ENCODE measurements at regions not wholly inside any gene's neighbourhood (a gene's known extent, or its start where the extent isn't known, plus 50 kb on each side); places are given as distances from the start of the nearest gene placed in this dataset.

DNA sequence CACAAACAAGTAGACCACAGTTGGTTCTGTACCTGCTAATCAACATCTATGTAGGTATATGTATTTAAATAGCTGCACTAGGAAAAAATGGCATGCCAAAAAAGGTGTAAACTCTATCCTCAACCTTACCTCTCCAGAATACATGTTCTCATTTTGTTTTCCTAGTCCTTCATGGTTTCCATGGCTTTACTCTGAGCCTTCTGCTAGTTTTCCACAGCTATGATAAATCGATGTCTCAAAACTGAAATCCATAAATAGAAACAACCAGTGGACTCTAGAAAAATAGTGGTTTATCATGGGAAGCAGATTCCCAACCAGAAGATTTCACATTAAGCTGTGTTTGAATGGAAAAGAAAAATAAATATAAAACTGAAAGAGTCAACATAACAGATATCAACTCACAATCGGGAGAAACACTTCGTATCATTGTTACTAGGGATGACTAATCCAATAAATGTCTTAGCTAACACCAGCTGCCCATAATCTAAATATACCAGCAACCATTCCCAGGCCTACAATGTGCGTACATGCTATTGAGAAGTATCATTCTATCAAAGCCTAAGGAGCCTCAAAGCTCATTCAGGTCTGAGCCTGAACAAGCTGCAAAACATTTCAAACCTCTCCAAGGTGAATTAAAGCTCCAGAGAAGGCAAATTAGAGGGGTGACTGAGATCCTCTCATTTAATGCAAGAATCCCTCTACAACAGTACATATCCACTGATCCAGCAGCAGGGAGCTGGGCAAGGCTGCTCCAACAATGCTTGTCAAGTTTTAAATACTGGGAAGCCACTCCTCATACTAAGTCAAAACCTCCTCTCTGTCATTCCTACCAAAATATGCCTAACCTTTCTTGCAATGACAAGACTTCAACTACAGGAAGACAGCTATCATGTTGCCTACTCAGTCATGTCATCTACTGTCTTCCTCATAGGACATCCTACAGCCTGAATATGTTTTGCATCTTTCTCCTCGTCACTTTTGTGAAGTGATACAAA is 90.2 kb downstream of the KCTD12 start:
- DNase-seq (ENCODE audit: low spot score) = no peak

DNA sequence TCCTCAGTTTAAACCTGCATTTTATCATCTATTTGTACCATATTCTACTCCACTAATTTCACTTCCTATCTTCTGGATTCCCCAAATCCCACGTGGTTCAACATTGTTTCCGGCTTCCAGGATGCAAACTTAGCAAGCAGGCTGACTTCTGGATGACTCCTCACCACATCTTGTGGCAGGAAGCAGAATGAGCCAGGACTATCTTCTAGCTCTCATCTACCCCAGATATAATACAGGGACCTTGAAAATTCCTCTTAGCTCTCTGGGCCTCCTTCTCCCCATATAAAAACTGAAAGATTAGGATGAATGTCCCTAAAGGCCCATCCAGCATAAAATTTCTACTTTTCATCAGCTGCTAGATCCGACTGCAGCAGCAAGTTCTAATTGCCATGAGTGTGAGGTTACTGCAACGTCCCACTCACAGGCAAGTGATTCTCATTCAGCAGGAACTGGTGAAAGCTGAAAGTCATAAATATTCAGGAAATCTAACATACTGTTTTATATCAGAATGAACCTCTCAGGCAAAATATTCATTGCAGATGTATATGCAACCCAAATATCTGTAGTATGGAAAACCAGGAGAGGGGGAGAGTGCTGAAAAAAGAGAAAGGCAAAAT is 93.4 kb downstream of the KCTD12 start:
- no peak for DNase-seq (ENCODE audit: low spot score)

DNA sequence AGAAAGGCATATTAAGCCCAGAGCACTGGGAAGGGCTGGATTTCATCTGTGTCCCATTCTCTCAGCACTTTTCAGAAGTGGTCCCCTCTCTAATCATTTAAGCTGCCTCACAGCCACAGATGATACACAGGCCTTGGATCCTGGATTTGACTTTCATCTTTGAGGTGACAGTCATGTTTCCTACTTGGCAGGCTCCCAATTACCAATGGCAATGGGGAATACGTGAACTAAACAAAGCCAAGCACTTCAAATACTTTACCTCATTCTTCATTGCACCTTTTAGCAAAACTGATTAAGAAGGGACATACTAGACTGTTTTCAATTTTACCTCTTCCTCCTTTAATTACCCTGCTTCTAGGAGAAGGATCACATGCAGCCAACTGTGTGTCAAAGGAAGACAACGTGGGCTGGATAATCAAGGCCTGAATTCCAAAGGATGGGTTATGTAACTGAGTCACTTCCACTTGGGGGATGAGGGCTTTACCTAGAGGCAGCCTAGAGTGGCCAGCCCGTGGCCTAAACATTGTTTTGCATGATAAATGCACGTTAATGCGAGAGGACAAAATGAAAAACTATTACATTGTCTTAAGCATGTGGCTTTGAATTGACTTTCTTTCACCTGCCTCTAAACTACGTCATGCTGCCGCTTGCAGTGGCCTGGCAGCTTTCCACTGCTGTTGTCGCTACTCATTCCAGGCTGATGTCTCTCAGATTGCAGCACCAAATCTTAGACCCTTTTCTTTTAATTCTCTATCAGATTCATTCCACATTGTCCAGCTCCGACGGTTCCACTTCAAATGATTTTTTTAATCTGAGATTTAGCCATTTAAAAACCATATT is 95.0 kb downstream of the KCTD12 start:
- DNase-seq (ENCODE audit: low spot score) = no peak

DNA sequence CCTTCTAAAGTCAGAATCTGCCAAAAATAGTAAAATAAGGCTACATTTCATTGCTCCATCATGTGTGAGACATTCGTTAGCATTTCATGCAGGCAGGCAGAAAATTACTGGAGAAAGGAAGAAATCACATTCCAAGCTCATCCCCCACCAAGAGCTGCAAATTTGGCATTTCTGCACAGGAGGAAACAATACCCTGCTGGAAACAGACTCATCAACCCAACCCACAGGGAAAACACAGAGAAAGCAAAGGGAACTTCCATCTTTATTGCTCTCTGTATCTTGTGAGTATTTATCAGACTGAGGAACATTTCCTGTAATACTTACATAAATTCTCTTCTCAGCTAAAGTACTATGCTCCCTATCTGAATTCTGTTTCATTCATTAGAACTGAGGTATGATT is 95.7 kb downstream of the KCTD12 start:
- no peak for DNase-seq (ENCODE audit: low spot score)

DNA sequence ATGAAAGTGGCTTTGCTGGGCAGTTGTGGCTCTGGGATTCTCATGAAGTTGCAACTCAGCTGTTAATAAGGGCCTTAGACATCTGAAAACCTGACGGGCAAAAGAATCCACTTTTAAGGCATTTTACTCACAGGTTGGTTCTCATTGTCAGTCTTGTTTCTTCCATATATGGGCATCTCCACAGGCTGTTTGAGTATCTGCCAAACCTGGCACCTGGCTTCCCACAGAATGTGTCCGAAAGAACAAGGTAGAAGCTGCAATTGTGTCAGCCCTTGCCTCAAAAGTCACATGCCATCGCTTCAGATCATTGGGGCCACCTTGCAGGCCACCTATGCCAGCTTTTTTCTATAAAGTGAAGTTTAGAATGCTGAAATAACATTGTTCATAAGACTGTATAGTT is 102.4 kb downstream of the KCTD12 start:
- no peak for DNase-seq (ENCODE audit: low spot score)

DNA sequence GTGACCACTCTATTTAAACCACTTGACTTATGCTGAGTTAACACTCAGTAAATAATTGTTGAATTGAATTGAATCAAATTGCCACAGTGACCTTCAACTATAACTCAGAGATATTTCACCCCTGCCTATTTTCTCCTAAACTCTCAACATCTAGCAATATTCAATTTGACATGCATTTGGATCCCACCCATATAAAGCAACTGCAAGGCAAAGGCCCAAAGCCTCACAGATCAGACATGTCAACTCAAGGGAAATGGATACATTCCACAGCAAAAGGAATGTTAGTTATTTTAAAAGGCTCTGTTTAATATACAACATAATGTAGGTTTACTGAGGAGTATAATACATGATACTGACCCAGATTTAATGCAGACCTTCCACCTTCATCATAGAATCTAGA is 107.4 kb downstream of the KCTD12 start:
- DNase-seq (ENCODE audit: low spot score) = no peak

DNA sequence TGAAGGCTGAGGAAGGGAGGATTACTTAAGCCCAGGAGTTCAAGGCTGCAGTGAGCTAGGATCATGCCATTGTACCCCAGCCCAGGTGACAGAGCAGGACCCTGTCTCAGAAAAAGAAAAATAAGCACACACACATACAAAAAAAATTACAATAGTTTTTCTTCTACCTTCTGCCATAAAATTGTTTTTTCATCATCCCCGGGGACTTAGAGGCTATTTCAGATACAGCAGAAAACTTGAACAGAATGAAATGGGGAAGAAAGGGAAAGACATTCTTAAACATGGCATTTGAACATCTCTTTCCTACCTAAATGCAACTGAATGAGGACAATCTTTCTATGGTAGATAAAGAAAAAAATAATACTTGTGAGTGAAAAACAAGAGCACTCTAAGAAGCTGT is 109.1 kb downstream of the KCTD12 start:
- no peak for DNase-seq (ENCODE audit: low spot score)

DNA sequence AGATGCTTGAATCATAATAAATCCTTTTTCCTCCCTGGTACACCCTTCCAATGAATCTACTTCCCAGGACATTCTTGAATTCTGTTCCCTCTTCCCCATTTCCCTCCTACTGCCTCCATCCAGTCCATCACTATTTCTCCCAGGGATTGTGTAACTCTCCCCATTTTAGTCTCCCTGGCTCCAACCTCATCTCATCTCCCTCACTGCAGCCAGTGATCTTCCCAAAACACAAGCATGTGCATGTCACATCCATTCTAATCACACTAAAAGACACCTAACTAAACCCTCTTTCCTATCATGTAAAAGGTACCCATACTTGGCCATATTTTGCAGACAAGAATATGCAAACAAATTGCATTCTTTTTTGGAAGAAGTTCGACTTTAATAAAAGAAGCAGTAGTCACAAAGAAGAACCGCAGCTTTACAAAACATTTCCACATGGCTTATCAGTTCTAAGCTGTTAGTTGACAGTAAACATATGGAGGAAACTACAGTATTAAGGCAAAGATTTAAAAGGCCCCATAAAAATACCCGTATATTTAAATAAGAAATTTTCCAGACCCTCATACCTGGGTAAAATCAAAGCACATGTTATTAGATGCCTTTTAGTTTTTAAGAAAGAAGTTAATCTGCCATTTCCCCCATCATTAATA is 111.0 kb downstream of the KCTD12 start:
- no peak for DNase-seq (ENCODE audit: low spot score)

DNA sequence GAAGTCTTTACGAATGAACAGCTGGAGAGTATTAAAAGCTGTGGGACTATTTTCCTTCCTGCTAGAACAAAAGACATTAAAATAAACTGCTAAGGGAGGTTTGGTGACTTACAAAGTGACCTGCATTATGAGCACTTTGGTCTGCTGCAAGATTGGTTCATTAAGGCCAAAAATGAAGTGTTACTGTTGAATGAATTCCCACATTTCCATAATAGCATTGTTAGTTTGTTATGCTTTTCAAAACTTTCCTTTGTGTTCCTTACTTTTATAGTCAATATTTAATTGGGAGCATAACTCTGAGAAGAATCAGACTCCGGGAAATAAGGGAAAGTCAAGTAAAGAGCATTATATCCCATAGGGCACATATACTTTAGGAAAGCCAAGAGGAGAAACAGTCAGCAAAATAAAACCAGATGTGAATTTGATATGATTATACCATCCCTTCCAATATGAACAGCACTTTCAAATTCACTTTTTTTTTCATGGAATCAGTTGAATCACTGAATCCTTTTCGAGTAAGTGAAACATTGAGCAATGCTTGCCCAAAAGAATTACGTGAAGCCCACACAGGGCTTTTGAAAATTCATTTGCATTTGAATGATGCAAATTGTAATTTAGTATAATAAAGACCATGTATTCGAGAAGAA is 112.6 kb downstream of the KCTD12 start:
- no peak for DNase-seq (ENCODE audit: low spot score)

DNA sequence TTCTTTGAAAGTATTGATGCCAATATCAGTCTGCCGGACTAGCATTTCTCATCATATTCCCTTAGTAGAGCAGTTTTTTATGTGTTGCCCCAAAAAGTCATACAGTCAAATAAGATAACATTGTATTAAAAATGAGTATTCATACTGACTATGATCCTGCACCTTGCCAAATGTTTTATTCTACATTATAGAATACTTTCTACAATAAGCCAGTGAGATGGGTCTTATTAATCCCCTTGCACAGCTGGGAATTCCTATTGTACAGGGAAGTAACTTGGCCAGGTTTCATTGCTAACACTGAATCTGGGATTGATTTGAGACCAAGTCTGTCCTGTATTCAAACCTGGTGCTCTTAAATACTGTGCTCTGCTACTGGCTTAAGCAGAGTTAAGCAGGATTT is 114.0 kb downstream of the KCTD12 start:
- no peak for DNase-seq (ENCODE audit: low spot score)

DNA sequence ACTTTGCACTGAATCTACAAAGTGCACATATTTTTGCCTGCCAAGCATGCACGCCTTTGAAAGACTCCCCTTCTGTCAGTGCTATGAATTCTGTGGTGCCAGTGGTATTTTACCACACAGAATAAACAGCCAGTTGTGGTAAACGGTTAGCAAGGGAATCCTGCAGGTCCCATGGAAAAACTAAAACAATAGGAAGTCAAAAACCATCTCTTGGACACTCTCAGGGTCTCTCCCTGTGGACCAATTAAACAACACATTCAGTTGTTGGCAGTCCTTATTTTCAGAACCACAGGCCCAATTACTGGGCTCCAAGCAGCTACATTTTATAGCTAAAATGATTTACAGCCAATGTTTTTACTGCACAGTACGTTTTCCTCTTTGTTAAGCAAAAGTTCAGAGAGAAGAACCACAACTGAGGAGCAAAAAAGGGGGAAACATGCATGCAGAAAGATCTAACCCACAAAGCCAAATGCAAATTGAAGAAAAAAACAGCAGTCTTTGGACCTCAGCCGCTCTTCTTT is 116.9 kb downstream of the KCTD12 start:
- DNase-seq (ENCODE audit: low spot score) = no peak

DNA sequence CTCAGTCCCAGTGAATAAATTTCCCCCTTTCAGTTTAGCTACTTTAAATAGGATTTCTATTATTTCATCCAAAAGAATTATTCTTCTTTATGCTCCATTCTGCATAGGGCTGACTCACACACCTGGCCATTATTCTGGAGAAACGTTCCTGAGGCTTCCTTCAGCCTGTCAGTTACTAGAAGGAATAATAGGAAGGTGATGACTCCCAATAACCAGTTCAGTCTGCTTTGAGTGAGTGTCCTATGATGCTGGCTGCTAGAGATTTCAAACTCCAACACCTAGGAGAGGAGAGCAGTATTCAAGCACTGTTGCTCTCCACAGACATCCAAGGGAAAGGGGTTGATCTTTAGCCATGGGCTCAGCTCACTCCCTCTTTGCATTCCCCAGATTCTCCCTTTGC is 117.8 kb downstream of the KCTD12 start:
- DNase-seq (ENCODE audit: low spot score) = no peak

DNA sequence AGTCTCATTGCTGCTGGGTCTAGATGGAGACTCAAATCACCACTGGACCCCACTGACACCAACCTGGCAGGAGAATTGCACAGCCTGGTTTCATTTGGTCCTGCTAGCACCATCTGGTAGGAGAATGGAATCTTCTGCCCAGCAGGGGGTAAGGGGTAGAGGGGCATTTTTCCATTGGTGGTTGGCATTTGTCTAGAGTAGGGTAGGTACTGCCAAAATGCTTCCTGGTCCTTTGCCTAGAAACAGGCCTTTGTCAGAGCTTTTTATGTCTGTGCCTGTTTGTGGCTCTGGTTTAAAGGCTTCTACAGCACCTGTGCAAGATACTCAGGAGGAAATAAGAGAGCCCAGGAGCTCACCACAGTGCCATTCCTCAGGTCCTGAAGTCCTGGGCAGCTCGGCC is 121.3 kb downstream of the KCTD12 start:
- no peak for DNase-seq (ENCODE audit: low spot score)

DNA sequence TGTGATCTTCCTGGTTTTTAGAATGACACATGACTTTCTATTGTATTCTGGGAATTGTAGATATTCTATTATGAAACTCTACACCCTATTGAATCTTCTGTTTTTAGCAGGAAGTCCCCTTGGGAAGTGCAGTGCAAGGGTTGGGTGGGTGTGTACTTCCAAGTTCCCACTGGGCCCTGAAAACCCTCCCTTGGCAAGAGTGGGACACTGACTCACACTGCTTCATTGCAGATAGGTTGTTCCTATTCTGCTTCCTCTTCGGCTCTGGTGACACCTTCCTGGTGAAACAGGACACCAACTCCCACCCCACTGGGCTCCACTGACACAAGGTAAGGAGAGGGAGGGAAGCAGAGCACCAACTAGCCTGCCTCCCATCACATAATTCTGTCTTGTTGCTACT is 121.8 kb downstream of the KCTD12 start:
- DNase-seq (ENCODE audit: low spot score) = no peak

DNA sequence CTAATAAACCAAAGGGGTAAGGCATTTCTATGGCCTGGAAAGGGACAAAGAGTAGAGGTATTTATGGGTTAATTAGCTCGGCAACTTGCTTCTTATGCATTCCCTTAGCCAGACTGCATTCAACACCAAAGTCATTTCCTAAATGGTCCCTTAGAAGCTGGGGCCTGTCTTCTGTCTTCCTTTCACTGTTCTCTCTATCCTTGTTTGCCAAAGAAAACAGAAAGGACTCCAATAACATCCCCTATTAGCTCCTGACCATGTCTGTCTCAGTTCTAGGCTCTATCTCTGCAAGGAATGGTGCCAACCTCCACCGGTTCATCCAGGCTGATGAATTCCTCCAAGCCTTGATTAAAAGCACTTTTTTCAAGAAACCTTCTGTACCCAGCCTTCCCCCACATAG is 123.5 kb downstream of the KCTD12 start:
- no peak for DNase-seq (ENCODE audit: low spot score)

DNA sequence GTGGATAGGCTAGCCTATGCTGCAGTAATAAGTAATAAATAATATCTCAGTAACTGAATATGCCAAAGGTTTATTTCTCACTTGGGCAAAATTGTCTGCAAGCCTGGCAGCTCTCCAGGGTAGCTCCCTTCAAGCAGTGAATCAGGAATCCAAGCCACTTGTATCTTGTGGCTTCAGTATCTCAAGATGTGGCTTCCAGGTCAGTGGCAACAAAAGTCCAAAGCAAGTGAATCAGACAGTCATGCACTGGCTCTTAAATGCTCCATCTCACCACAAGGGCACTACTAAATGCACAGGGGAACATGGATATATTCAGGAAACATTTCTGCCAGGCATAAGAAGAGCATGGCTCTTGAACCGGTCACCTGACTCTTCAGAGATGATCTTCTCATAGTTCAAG is 126.3 kb downstream of the KCTD12 start:
- no peak for DNase-seq (ENCODE audit: low spot score)

DNA sequence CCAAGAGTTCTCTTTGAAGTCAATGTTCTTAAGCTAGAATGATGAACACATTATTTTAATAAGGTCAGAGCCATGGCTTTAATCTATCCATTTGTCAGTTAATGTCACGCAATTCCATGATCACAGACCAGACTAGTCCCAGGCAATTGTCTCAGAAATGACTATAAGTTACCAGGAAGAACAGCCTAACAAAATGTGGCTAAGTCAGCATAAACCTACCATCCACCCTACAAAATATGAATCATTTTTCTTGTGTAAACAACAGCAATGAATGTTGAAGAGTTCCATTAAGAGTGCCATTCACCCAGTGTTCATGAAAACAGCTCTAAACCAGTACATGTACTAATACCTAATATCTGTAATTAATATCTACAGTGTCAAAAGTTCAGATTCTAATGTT is 127.5 kb downstream of the KCTD12 start:
- DNase-seq (ENCODE audit: low spot score) = no peak

DNA sequence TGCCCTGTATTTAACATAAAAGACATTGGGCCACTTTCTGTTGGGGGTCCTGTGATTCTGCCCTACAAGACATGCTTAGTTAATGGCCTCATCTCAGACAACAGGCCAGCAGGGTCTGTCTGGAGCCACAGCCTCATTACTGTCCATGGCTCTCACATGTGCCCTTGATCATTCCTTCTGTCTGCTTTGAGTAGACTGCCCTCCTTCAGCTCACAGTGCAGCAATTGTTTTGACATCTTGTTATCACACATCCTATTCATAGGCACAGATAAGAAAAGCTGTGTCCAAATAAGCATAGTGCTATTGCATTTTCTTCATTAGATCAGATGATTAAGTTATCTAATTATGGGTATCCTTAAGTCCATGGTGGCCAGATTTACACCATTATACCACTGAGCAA is 127.9 kb downstream of the KCTD12 start:
- DNase-seq (ENCODE audit: low spot score) = no peak

DNA sequence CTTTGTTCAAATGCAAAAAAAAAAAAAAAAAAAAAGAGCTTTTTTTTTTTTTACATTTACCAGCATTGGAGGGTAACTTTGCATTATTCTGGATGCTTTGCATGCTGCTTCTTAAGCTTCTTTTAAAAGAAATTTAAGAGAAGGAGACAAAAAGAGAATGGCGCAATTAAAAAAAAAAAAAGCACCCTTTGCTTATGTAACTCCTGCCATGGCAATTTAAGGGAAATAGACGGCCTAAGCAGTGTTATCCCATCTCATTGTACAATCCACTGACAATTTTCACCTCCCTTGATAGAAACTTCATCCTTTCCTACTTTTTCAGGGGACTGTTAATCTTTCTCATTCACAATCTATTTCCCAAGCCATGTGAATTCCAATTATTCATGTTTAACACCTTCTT is 129.8 kb downstream of the KCTD12 start:
- DNase-seq (ENCODE audit: low spot score) = no peak

DNA sequence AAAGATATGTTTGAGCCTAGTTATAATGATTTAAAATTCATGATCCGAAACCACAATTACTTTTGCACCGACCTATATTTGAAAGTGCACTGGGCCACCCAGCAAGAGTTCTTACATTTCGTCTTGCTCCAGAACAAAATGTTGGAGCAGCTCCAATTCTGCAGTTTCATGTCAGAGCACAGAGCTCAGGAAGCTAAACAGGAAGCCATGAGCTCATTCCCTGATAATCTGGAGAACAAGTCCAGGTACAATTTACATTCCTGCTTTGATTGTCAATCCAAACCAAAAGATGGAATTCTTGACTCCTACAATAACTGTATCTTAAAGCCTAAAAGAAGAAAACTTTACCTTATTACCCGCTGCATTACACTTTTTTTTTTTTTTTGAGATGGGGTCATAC is 131.8 kb downstream of the KCTD12 start:
- no peak for DNase-seq (ENCODE audit: low spot score)

DNA sequence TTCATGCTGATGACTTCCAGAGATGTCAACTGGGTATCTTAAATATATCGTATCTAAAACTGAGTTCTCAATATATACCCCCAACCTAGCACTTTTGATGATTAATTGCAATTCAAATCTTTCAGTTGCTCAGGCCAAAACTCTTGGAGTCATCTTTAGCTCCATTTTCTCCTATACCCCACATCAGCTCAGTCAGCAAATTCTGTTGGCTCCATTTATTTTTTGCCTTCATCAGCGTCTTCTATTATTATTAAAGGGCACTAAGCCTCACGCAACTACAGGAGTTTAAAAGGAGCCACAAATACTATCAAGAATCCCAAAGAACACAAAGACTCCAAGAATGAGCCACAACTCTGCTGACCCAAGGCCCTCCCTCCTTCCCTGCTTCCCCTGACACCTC is 134.9 kb downstream of the KCTD12 start:
- DNase-seq (ENCODE audit: low spot score) = no peak

Data from hepatic stellate cell (primary cell).